HCT116 (cell line): ENCODE measurements at regions not wholly inside any gene's neighbourhood (a gene's known extent, or its start where the extent isn't known, plus 50 kb on each side); places are given as distances from the start of the nearest gene placed in this dataset.

Experiments used
- ATAC-seq: fragments of 200-7000 bp; cut with Tn5 transposase; 2 replicates; pipeline ENCODE4 v1.9.1; 2020; ENCODE audit warnings: mild to moderate bottlenecking, moderate library complexity
- BruUV-seq: library from RNA; stranded (reverse); fragments of 400-500 nt; replicated peaks from 2 replicates; lab custom pipeline; 2021; lab: Mats Ljungman, UMichigan
- CTCF ChIA-PET: fragments of 300-600 bp; sonication (Branson Sonifier 250); formaldehyde crosslinking; loops from one replicate; lab custom pipeline; 2021; ENCODE audit warnings: antibody characterized with exemption; lab: Charles Lee
- POLR2A ChIA-PET: fragments of 300-600, 350-600 bp; sonication (Branson Sonifier 250); formaldehyde crosslinking; loops from one replicate; lab custom pipeline; 2021; ENCODE audit warnings: antibody characterized with exemption; lab: Charles Lee
- RAD21 ChIA-PET, 2 experiments: fragments of 300-600 bp; sonication (Branson Sonifier 250); formaldehyde crosslinking; loops; one replicate each; lab custom pipeline; 2023; ENCODE audit warnings: low total read pairs in 2 of 2; ENCODE audit not compliant: uncharacterized antibody in 2 of 2, unreplicated experiment in 2 of 2, low non-redundant PET in 1 of 2; lab: Charles Lee
- DNase-seq: peaks from one replicate; pipeline ENCODE4 v3.0.0-alpha.2; 2010; ENCODE audit warnings: low read depth, low spot score
- H2AFZ ChIP-seq: fragments of 200-600 bp; shearing (Covaris generic), sonication (generic); 2 replicates; pipeline ENCODE4 v1.6.1; 2017; ENCODE audit warnings: low read depth, mixed run types, mixed read lengths, antibody characterized with exemption, low read length; ENCODE audit not compliant: poor library complexity, severe bottlenecking
- H3K27ac ChIP-seq: 2 replicates; pipeline ENCODE4 v1.5.1; 2012; ENCODE audit warnings: low read depth, low read length
- H3K27me3 ChIP-seq: fragments of 200-600 bp; sonication (generic); 2 replicates; pipeline ENCODE4 v1.6.1; 2016; ENCODE audit warnings: mixed run types, low read length, mixed read lengths; ENCODE audit not compliant: insufficient read depth
- H3K36me3 ChIP-seq, 2 experiments: fragments of 200-500 bp in 1 of 2; fragments of 200-600 bp in 1 of 2; sonication (Bioruptor generic) in 1 of 2; sonication (generic) in 1 of 2; 2 replicates each; pipeline versions ENCODE4 v1.5.1 to v1.6.1; 2014 to 2016; ENCODE audit warnings: low read length in 2 of 2, inconsistent platforms in 1 of 2, mixed read lengths in 1 of 2, mixed run types in 1 of 2; ENCODE audit not compliant: insufficient read depth in 2 of 2, control insufficient read depth in 1 of 2
- H3K4me1 ChIP-seq, 2 experiments: fragments of 200-600 bp in 1 of 2; sonication (generic) in 1 of 2; 2 replicates each; pipeline versions ENCODE4 v1.5.1 to v1.6.1; 2012 to 2017; ENCODE audit warnings: low read length in 2 of 2, inconsistent platforms in 1 of 2, mild to moderate bottlenecking in 1 of 2, mixed read lengths in 1 of 2, mixed run types in 1 of 2, moderate library complexity in 1 of 2; ENCODE audit not compliant: insufficient read depth in 2 of 2, control insufficient read depth in 1 of 2
- H3K4me2 ChIP-seq: fragments of 200-600 bp; sonication (generic); 2 replicates; pipeline ENCODE4 v1.6.1; 2017; ENCODE audit warnings: mixed run types, low read length, mixed read lengths
- H3K4me3 ChIP-seq, 2 experiments: fragments of 200-600 bp in 1 of 2; sonication (generic) in 1 of 2; replicated peaks in 1 of 2; 2 replicates each; pipeline ENCODE4 v1.5.1; 2011 to 2016; ENCODE audit warnings: low read length in 2 of 2, control low read depth in 1 of 2, low read depth in 1 of 2, mild to moderate bottlenecking in 1 of 2, mixed read lengths in 1 of 2, mixed run types in 1 of 2
- H3K79me2 ChIP-seq: fragments of 200-600 bp; sonication (generic); 2 replicates; pipeline ENCODE4 v1.6.1; 2017; ENCODE audit warnings: mild to moderate bottlenecking, mixed run types, low read length, moderate library complexity, mixed read lengths; ENCODE audit not compliant: insufficient read depth
- H3K9ac ChIP-seq: fragments of 200-600 bp; sonication (generic); 2 replicates; pipeline ENCODE4 v1.6.1; 2016; ENCODE audit warnings: low read length, mixed read lengths
- H3K9me2 ChIP-seq: fragments of 200-600 bp; sonication (generic), shearing (Covaris generic); 2 replicates; pipeline ENCODE4 v1.6.1; 2017; ENCODE audit warnings: mixed run types, mild to moderate bottlenecking, moderate library complexity; ENCODE audit not compliant: insufficient read depth
- H3K9me3 ChIP-seq, 2 experiments: fragments of 200-500 bp in 1 of 2; fragments of 200-600 bp in 1 of 2; sonication (Bioruptor generic) in 1 of 2; sonication (generic) in 1 of 2; 2 replicates each; pipeline ENCODE4 v1.6.1; 2014 to 2017; ENCODE audit warnings: low read length in 2 of 2, mixed read lengths in 2 of 2, inconsistent platforms in 1 of 2, low read depth in 1 of 2, mild to moderate bottlenecking in 1 of 2, mixed run types in 1 of 2, moderate library complexity in 1 of 2; ENCODE audit not compliant: control insufficient read depth in 1 of 2, insufficient read depth in 1 of 2
- H4K20me1 ChIP-seq: fragments of 200-600 bp; sonication (generic), shearing (Covaris generic); 2 replicates; pipeline ENCODE4 v1.6.1; 2017; ENCODE audit warnings: mixed run types, mild to moderate bottlenecking, moderate library complexity; ENCODE audit not compliant: insufficient read depth
- CBX3 ChIP-seq: IDR thresholded peaks from 2 replicates; pipeline ENCODE4 v1.6.1; 2012; ENCODE audit warnings: low read depth
- EGR1 ChIP-seq: IDR thresholded peaks from 2 replicates; pipeline ENCODE4 v1.6.1; 2012; ENCODE audit warnings: low read depth
- ELF1 ChIP-seq: IDR thresholded peaks from 2 replicates; pipeline ENCODE4 v1.6.1; 2012; ENCODE audit warnings: low read depth, borderline replicate concordance
- EZH2 ChIP-seq: fragments of 200-600 bp; sonication (generic); IDR thresholded peaks from 2 replicates; pipeline ENCODE4 v1.6.1; 2017; ENCODE audit warnings: antibody characterized with exemption, mixed run types
- EZH2phosphoT487 ChIP-seq: fragments of 200-600 bp; IDR thresholded peaks from 2 replicates; pipeline ENCODE4 v1.6.1; 2018; ENCODE audit warnings: antibody characterized with exemption, borderline replicate concordance
- FOSL1 ChIP-seq: IDR thresholded peaks from 2 replicates; pipeline ENCODE4 v1.6.1; 2012; ENCODE audit warnings: low read depth
- JUND ChIP-seq: IDR thresholded peaks from 2 replicates; pipeline ENCODE4 v1.6.1; 2012
- POLR2AphosphoS5 ChIP-seq: IDR thresholded peaks from 2 replicates; pipeline ENCODE4 v1.6.1; 2011; ENCODE audit warnings: mild to moderate bottlenecking, low read depth, low read length, moderate library complexity
- RAD21 ChIP-seq: IDR thresholded peaks from 2 replicates; pipeline ENCODE4 v1.6.1; 2012; ENCODE audit warnings: low read depth, mild to moderate bottlenecking
- SIN3A ChIP-seq: IDR thresholded peaks from 2 replicates; pipeline ENCODE4 v1.6.1; 2012; ENCODE audit warnings: low read depth
- SP1 ChIP-seq: IDR thresholded peaks from 2 replicates; pipeline ENCODE4 v1.6.1; 2012; ENCODE audit warnings: low read depth
- SRF ChIP-seq: IDR thresholded peaks from 2 replicates; pipeline ENCODE4 v1.6.1; 2012; ENCODE audit warnings: low read depth
- YY1 ChIP-seq: IDR thresholded peaks from 2 replicates; pipeline ENCODE4 v1.6.1; 2011; ENCODE audit warnings: low read length, low read depth, moderate library complexity, mild to moderate bottlenecking; ENCODE audit not compliant: insufficient replicate concordance; ENCODE audit errors: extremely low read depth
- ZFX ChIP-seq: fragments of 450-650 bp; IDR thresholded peaks from 2 replicates; pipeline ENCODE4 v1.6.1; 2017
- ZNF274 ChIP-seq: fragments of 200-500 bp; sonication (Bioruptor generic); IDR thresholded peaks from 2 replicates; pipeline ENCODE4 v1.6.1; 2014; ENCODE audit warnings: mild to moderate bottlenecking, low read depth, low read length, inconsistent platforms
- intact Hi-C: fragments of 100-400 bp; cut with micrococcal nuclease; formaldehyde crosslinking; loops from 2 replicates; pipeline ENCODE4 v1.10.0; 2022
- TF ChIP-seq, protein P1 (sequence below): IDR thresholded peaks from 2 replicates; pipeline ENCODE4 v1.6.1; 2012
- TF ChIP-seq, protein P2 (sequence below), 3 experiments: fragments of 200-600 bp in 1 of 3; sonication (generic) in 1 of 3; IDR thresholded peaks in 2 of 3; conservative IDR thresholded peaks in 1 of 3; 2 replicates each; pipeline ENCODE4 v1.5.1; 2012 to 2017; ENCODE audit warnings: low read depth in 2 of 3, low read length in 2 of 3, antibody characterized with exemption in 1 of 3, borderline replicate concordance in 1 of 3, control low read depth in 1 of 3, mild to moderate bottlenecking in 1 of 3, mixed read lengths in 1 of 3, mixed run types in 1 of 3, moderate library complexity in 1 of 3; ENCODE audit not compliant: insufficient read depth in 1 of 3
- TF ChIP-seq, protein P3 (sequence below): IDR thresholded peaks from 2 replicates; pipeline ENCODE4 v1.6.1; 2011; ENCODE audit warnings: mild to moderate bottlenecking, low read length, moderate library complexity; ENCODE audit not compliant: insufficient replicate concordance; ENCODE audit errors: extremely low read depth
- TF ChIP-seq, protein P4 (sequence below): IDR thresholded peaks from 2 replicates; pipeline ENCODE4 v1.6.1; 2012; ENCODE audit warnings: low read depth
- TF ChIP-seq, protein P5 (sequence below): IDR thresholded peaks from 2 replicates; pipeline ENCODE4 v1.6.1; 2012

DNA sequence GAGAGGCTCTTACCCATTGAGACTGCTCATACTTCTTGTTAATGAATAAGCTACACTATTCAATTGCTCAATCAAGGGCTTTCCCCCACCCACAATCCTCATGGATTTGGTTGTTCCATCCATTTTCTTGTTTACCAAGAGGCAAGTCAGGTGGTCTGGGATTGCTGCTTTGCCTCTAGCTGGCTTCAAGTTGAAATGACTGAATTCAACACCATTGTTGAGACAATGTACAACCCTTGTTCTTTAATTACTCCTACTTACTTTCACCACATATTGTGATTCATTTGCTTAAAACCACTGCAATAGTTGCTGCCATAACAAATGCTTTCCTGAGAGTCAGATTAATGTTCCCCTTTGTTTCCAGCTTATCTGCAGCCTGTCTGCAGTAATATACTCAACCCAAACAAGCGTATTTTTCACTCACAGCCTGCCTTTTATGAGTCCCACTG is 532.2 kb downstream of the RIT2 start:
- Histone ChIP-seq H3K79me2 (no peaks in the 10 kb centered on the region), H3K27ac (no peak overlapping the region), H3K9me3 (peaks cover 8% of the 10 kb centered on the region in 2 experiments; a peak in 3 of 4 replicates), H3K9me2 (no peaks in the 10 kb centered on the region), H2AFZ (no peak overlapping the region), H4K20me1 (no peaks in the 10 kb centered on the region), H3K36me3 (no peaks in the 10 kb centered on the region), H3K27me3 (no peaks in the 10 kb centered on the region), H3K4me2 (no peak overlapping the region), H3K9ac (no peak overlapping the region), H3K4me1 (no peaks in the 10 kb centered on the region), H3K4me3 (no peak overlapping the region)
- intact Hi-C loops = no loop called here
- TF ChIP-seq, protein P1, sequence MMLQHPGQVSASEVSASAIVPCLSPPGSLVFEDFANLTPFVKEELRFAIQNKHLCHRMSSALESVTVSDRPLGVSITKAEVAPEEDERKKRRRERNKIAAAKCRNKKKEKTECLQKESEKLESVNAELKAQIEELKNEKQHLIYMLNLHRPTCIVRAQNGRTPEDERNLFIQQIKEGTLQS = no peak
- TF ChIP-seq, protein P2, sequence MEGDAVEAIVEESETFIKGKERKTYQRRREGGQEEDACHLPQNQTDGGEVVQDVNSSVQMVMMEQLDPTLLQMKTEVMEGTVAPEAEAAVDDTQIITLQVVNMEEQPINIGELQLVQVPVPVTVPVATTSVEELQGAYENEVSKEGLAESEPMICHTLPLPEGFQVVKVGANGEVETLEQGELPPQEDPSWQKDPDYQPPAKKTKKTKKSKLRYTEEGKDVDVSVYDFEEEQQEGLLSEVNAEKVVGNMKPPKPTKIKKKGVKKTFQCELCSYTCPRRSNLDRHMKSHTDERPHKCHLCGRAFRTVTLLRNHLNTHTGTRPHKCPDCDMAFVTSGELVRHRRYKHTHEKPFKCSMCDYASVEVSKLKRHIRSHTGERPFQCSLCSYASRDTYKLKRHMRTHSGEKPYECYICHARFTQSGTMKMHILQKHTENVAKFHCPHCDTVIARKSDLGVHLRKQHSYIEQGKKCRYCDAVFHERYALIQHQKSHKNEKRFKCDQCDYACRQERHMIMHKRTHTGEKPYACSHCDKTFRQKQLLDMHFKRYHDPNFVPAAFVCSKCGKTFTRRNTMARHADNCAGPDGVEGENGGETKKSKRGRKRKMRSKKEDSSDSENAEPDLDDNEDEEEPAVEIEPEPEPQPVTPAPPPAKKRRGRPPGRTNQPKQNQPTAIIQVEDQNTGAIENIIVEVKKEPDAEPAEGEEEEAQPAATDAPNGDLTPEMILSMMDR (IDR thresholded peaks at IDR 0.05 in 2 of 3, conservative IDR thresholded peaks at IDR 0.05 in 1 of 3; ENCODE audit: borderline replicate concordance in 1 of 3, insufficient read depth in 1 of 3, low read depth in 2 of 3, low read length in 2 of 3) = no peak
- TF ChIP-seq, protein P3, sequence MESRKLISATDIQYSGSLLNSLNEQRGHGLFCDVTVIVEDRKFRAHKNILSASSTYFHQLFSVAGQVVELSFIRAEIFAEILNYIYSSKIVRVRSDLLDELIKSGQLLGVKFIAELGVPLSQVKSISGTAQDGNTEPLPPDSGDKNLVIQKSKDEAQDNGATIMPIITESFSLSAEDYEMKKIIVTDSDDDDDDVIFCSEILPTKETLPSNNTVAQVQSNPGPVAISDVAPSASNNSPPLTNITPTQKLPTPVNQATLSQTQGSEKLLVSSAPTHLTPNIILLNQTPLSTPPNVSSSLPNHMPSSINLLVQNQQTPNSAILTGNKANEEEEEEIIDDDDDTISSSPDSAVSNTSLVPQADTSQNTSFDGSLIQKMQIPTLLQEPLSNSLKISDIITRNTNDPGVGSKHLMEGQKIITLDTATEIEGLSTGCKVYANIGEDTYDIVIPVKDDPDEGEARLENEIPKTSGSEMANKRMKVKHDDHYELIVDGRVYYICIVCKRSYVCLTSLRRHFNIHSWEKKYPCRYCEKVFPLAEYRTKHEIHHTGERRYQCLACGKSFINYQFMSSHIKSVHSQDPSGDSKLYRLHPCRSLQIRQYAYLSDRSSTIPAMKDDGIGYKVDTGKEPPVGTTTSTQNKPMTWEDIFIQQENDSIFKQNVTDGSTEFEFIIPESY = no peak
- TF ChIP-seq ELF1 = no peak
- no peak for TF ChIP-seq JUND
- TF ChIP-seq SP1 = no peak
- TF ChIP-seq EZH2phosphoT487 = no peak
- TF ChIP-seq SRF = no peak
- no peak for TF ChIP-seq POLR2AphosphoS5
- no peak for TF ChIP-seq EGR1
- TF ChIP-seq CBX3 = no peak
- no peak for TF ChIP-seq SIN3A
- TF ChIP-seq, protein P4, sequence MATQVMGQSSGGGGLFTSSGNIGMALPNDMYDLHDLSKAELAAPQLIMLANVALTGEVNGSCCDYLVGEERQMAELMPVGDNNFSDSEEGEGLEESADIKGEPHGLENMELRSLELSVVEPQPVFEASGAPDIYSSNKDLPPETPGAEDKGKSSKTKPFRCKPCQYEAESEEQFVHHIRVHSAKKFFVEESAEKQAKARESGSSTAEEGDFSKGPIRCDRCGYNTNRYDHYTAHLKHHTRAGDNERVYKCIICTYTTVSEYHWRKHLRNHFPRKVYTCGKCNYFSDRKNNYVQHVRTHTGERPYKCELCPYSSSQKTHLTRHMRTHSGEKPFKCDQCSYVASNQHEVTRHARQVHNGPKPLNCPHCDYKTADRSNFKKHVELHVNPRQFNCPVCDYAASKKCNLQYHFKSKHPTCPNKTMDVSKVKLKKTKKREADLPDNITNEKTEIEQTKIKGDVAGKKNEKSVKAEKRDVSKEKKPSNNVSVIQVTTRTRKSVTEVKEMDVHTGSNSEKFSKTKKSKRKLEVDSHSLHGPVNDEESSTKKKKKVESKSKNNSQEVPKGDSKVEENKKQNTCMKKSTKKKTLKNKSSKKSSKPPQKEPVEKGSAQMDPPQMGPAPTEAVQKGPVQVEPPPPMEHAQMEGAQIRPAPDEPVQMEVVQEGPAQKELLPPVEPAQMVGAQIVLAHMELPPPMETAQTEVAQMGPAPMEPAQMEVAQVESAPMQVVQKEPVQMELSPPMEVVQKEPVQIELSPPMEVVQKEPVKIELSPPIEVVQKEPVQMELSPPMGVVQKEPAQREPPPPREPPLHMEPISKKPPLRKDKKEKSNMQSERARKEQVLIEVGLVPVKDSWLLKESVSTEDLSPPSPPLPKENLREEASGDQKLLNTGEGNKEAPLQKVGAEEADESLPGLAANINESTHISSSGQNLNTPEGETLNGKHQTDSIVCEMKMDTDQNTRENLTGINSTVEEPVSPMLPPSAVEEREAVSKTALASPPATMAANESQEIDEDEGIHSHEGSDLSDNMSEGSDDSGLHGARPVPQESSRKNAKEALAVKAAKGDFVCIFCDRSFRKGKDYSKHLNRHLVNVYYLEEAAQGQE = no peak
- no peak for TF ChIP-seq EZH2
- TF ChIP-seq ZNF274 = no peak
- no peak for TF ChIP-seq ZFX
- TF ChIP-seq RAD21 = no peak
- no peak for TF ChIP-seq FOSL1
- TF ChIP-seq, protein P5, sequence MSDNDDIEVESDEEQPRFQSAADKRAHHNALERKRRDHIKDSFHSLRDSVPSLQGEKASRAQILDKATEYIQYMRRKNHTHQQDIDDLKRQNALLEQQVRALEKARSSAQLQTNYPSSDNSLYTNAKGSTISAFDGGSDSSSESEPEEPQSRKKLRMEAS = no peak
- no peak for TF ChIP-seq YY1
- ChIA-PET RAD21 (no interaction called here), POLR2A (no interaction called here), CTCF (no interaction called here)
- no TSS peak for BruUV-seq
- no peak for ATAC-seq
- no peak for DNase-seq
